Naive thymus-derived CD8-positive, alpha-beta T cell (primary cell): ENCODE measurements at regions not wholly inside any gene's neighbourhood (a gene's known extent, or its start where the extent isn't known, plus 50 kb on each side); places are given as distances from the start of the nearest gene placed in this dataset.

Experiments used
- ATAC-seq, 2 donors: fragments of 150-1000 bp; cut with Tn5 transposase in 1 of 2; sonication (Bioruptor Pico), chemical (Tn5 transposase) in 1 of 2; 1 replicate in 1 of 2; 2 replicates in 1 of 2; pipeline ENCODE4 v1.10.0; 2021; ENCODE audit warnings: mild to moderate bottlenecking in 2 of 2, moderate library complexity in 2 of 2
- POLR2A ChIA-PET: fragments of 350-600 bp; sonication (Branson Sonifier 250); formaldehyde crosslinking; loops from one replicate; lab custom pipeline; 2021; ENCODE audit warnings: antibody characterized with exemption; lab: Charles Lee
- DNase-seq, 10 donors: peaks; one replicate each; pipeline versions ENCODE4 v3.0.0 to v3.0.0-alpha.2; 2020 to 2022
- H3K27ac Mint-ChIP-seq, 10 donors: one replicate each; pipeline ENCODE4 v1.8.0; 2020 to 2022; ENCODE audit warnings: mild to moderate bottlenecking in 10 of 10, mixed read lengths in 10 of 10, moderate library complexity in 4 of 10, inconsistent platforms in 1 of 10
- H3K27me3 Mint-ChIP-seq, 5 donors: one replicate each; pipeline ENCODE4 v1.8.0; 2021 to 2022; ENCODE audit warnings: mixed read lengths in 5 of 5
- H3K36me3 Mint-ChIP-seq, 3 donors: one replicate each; pipeline ENCODE4 v1.8.0; 2020 to 2022; ENCODE audit warnings: mixed read lengths in 3 of 3, mild to moderate bottlenecking in 2 of 3, inconsistent platforms in 1 of 3
- H3K4me1 Mint-ChIP-seq, 4 donors: one replicate each; pipeline ENCODE4 v1.8.0; 2021 to 2022; ENCODE audit warnings: mixed read lengths in 4 of 4
- H3K4me3 Mint-ChIP-seq, 10 donors: one replicate each; pipeline ENCODE4 v1.8.0; 2020 to 2022; ENCODE audit warnings: mild to moderate bottlenecking in 10 of 10, mixed read lengths in 10 of 10, moderate library complexity in 6 of 10, inconsistent platforms in 1 of 10
- H3K9me3 Mint-ChIP-seq, 9 donors: one replicate each; pipeline ENCODE4 v1.8.0; 2020 to 2022; ENCODE audit warnings: mixed read lengths in 9 of 9, mild to moderate bottlenecking in 3 of 9, inconsistent platforms in 1 of 9, moderate library complexity in 1 of 9

DNA sequence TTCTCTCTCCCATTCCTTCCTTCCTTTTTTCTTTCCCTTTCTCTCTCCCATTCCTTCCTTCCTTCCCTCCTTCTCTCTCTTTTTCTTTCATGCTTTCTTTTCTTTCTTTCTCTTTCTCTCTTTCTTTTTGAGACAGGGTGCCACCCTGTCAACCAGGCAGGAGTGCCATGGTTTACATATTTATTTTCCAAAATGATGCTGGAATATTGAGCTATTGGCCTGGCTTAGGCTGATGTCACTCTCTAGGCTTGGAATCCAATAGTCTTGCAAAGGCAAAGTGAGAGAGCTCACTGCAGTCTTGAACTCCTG, 159.1 kb downstream of the BAMBI start:
- no peak for DNase-seq

DNA sequence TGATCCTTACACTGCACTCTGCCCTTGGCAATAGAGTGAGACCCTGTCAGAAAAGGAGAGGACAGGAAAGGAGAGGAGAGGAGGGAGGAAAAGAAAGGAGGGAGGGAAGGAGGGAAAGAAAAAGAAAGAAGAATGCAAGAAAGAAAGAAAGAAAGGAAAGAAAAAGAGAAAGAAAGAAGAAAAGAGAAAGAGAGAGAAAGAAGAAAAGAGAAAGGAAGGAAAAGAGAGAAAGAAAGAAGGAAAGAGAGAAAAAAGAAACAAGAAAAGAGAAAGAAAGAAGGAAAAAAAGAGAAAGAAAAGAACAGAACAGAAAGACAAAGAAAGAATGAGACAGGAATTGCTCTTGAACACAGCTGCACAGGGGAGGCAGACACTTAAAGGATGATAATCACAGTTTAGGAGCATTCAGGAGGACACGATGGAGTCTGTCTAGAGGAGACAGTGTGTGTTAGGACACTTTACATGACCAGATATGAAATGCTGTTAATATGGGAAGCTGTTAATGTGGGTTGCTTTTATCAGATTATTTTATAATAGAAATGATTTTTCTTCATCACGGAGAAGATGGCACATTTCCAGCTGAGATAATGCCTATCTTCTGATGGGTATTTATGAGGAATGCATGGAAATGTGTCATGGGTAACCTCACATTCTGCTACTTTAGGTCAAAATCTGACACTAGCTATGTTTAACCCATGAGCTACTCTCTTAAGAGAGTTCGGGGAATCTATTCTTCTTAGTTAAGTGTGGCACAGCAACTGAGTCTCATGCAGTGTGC, 160.5 kb downstream of the BAMBI start:
- POLR2A ChIA-PET = no interaction called here
- H3K4me3 Mint-ChIP-seq = no peak overlapping the region
- peak overlapping the region in 1 of 10 donors; percentile 43 for H3K27ac Mint-ChIP-seq
- no peaks in the 10 kb centered on the region for H3K4me1 Mint-ChIP-seq
- H3K27me3 Mint-ChIP-seq = peaks cover 7 to 24% (median 14%) of the 10 kb centered on the region in 5 donors
- DNase-seq = no peak
- no peak for ATAC-seq
- no peaks in the 10 kb centered on the region for H3K36me3 Mint-ChIP-seq
- H3K9me3 Mint-ChIP-seq = peaks cover 0 to 9% (median 0%) of the 10 kb centered on the region in 9 donors

More for the DNA sequence above, 159.1 kb downstream of the BAMBI start:
- no peaks in the 10 kb centered on the region for H3K36me3 Mint-ChIP-seq
- peaks cover 0 to 9% (median 0%) of the 10 kb centered on the region in 9 donors for H3K9me3 Mint-ChIP-seq
- no peak overlapping the region for H3K27ac Mint-ChIP-seq
- no peak overlapping the region for H3K4me3 Mint-ChIP-seq
- H3K4me1 Mint-ChIP-seq = no peaks in the 10 kb centered on the region
- ATAC-seq = no peak
- H3K27me3 Mint-ChIP-seq = peaks cover 4 to 24% (median 11%) of the 10 kb centered on the region in 5 donors
- POLR2A ChIA-PET = no interaction called here

DNA sequence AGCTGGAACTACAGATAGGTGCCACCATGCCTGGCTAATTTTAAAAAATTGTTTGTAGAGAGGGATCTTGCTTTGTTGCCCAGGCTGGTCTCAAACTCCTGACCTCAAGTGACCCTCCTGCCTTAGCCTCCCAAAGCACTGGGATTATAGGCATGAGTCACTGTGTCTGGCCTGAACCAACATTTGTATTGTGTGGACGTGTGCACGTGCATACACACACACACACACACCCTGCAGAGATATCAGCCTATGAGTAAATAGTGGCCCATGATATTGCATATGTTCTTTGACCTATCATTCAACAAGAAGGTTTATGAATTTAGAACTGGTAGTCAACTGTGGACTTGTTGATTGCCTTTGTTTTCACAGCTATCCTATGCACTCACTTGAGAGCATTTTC, 161.6 kb downstream of the BAMBI start:
- Mint-ChIP-seq H3K4me3 (no peak overlapping the region), H3K36me3 (no peaks in the 10 kb centered on the region), H3K4me1 (no peaks in the 10 kb centered on the region), H3K27ac (no peak overlapping the region), H3K27me3 (peaks cover 7 to 24% (median 16%) of the 10 kb centered on the region in 5 donors), H3K9me3 (peaks cover 0 to 9% (median 0%) of the 10 kb centered on the region in 9 donors)
- ATAC-seq (no peak), DNase-seq (no peak)
- POLR2A ChIA-PET = no interaction called here

DNA sequence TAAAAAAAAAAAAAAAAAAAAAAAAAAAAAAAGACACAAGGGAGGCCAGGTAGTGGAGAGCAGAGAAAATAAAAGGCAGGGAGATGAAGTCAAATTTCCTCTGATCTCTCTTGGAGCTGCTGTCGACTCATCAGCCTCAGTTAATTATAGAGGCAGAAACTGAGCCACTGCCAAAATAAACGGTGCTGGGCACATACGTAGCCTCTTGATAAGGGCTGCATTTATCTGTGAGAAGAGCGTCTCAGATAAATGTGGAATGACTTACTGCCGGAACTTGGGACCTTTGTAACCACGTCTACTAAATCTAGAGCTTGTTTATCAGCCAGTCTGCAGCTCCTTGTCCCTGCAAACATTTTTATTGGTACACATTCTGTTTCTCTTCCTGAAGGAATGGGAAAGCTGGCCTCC, 162.3 kb downstream of the BAMBI start:
- Mint-ChIP-seq H3K4me3 (no peak overlapping the region), H3K27me3 (peaks cover 7 to 24% (median 16%) of the 10 kb centered on the region in 5 donors), H3K4me1 (no peaks in the 10 kb centered on the region), H3K27ac (no peak overlapping the region), H3K9me3 (peaks cover 0 to 9% (median 0%) of the 10 kb centered on the region in 9 donors), H3K36me3 (no peaks in the 10 kb centered on the region)
- ATAC-seq = no peak
- no peak for DNase-seq
- POLR2A ChIA-PET = no interaction called here

DNA sequence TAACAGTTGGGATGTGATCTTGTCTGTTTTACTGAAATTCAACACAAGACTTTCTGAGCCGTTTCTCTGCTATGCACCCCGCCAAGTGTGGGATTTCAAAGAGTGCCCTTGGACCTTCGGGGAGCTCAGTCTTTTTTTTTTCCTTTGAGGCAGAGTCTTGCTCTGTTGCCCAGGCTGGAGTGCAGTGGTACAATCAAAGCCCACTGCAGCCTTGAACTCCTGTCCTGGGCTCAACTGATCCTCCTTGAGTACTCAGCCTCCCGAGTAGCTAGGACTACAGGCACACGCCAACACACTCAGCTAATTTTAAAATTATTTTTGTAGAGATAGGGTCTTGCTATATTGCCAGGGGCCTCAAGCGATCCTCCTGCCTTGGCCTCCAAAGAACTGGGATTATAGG, 162.9 kb downstream of the BAMBI start:
- no peaks in the 10 kb centered on the region for H3K36me3 Mint-ChIP-seq

DNA sequence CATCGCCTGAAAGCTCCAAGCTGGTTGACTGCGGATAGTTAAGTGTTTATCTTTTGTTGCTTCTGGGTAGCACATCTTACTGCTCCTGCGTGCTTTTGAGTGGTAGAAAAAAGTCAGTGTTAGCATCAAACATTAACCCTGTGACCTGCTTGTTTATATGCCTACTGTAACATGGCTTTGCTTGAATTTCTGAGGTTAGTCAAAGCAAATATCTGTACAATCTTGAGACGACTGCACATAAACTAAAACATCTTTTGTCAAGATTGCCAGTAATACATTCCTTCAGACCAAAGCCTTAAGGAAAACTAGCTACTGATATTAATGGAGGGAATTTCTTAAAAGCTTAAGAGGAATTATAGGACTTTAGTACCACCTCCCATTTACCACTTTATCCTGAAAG, 163.7 kb downstream of the BAMBI start:
- Mint-ChIP-seq H3K36me3 (no peaks in the 10 kb centered on the region), H3K9me3 (peaks cover 0 to 9% (median 0%) of the 10 kb centered on the region in 9 donors), H3K4me1 (no peaks in the 10 kb centered on the region), H3K4me3 (no peak overlapping the region), H3K27ac (no peak overlapping the region), H3K27me3 (peaks cover 6 to 16% (median 12%) of the 10 kb centered on the region in 5 donors)
- DNase-seq = no peak
- POLR2A ChIA-PET = no interaction called here
- ATAC-seq = no peak

More for the DNA sequence above, 162.9 kb downstream of the BAMBI start:
- Mint-ChIP-seq H3K27me3 (peaks cover 7 to 23% (median 16%) of the 10 kb centered on the region in 5 donors), H3K4me3 (no peak overlapping the region), H3K9me3 (peaks cover 0 to 9% (median 0%) of the 10 kb centered on the region in 9 donors), H3K27ac (no peak overlapping the region), H3K4me1 (no peaks in the 10 kb centered on the region)
- ATAC-seq (no peak), DNase-seq (no peak)
- POLR2A ChIA-PET = no interaction called here

DNA sequence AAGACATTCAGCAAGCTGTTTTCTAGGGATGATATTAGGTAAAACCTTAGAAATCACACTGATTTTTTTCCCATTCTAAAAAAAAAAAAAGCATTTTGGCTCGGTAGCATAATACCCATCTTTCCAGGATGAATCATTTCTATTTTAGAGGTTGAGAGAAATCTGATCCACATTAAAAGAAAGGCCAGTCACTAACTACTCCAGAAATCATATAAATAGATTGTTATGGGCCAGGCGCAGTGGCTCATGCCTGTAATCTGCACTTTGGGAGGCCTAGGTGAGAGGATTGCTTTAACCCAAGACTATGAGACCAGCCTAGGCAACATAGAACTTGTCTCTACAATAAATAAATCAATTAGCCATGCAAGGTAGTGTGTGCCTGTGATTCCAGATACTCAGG, 164.3 kb downstream of the BAMBI start:
- no peak overlapping the region for H3K27ac Mint-ChIP-seq
- H3K4me1 Mint-ChIP-seq = no peaks in the 10 kb centered on the region
- H3K36me3 Mint-ChIP-seq = peaks cover 0 to 6% (median 0%) of the 10 kb centered on the region in 3 donors
- H3K9me3 Mint-ChIP-seq = peaks cover 0 to 9% (median 2%) of the 10 kb centered on the region in 9 donors
- no peak for ATAC-seq
- H3K27me3 Mint-ChIP-seq = peaks cover 4 to 14% (median 8%) of the 10 kb centered on the region in 5 donors
- POLR2A ChIA-PET = no interaction called here
- H3K4me3 Mint-ChIP-seq = no peak overlapping the region
- DNase-seq = no peak

DNA sequence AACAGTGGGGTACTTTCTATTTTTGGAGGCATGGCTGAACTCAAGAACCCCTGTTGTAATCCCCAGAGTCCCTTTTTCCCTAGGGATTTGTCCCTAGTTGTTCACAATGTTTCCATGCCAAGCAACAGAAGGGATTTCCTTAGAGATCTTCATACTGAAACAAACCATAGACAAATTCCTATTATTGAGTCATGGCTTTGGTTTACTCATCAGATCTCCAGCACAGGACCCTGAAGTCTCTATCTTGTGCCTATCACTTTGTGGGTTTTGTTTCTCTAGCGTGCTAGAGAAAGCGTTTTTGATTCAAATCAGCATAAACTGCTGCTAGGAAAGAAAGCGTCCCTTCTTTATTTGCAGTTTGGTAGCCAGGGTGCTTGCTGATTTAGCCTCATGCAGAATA, 165.0 kb downstream of the BAMBI start:
- H3K4me1 Mint-ChIP-seq = no peaks in the 10 kb centered on the region
- DNase-seq (no peak), ATAC-seq (no peak)
- H3K27me3 Mint-ChIP-seq = peaks cover 1 to 12% (median 4%) of the 10 kb centered on the region in 5 donors
- H3K36me3 Mint-ChIP-seq = peaks cover 0 to 10% (median 0%) of the 10 kb centered on the region in 3 donors
- no peak overlapping the region for H3K4me3 Mint-ChIP-seq
- H3K9me3 Mint-ChIP-seq = peaks cover 0 to 12% (median 2%) of the 10 kb centered on the region in 9 donors
- H3K27ac Mint-ChIP-seq = no peak overlapping the region
- POLR2A ChIA-PET = no interaction called here

DNA sequence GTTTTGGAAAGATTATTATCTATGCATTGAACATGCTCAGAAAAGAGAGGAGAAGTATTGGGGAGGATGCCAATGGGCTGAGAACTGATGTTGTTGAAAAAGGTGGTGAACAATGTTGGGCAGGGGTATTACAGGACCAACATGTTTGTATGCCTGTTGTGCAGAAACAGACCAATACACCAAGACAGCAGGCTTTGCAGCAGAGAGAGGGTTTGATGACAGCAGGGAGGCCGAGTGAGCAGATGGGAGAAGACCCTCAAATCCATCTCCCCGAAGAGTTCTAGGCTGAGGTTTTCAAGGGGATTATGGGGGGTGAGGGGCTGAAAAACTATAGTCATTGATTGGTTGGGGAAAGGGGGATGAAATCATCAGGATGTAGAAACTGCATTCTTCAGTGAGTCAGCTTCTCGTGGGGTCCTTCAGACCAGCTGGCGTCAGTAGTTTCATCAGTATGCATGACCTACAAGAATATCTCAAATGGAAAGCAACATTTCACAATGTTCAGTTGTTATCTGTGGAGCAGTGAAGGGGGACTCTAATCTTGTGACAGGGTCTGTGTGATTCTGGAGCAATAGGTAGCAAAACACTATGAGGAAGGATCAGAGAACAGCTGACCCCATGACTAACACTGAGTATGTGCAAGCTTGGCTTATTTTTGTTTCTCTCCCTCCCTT, 167.8 kb downstream of the BAMBI start:
- Mint-ChIP-seq H3K9me3 (peaks cover 0 to 12% (median 0%) of the 10 kb centered on the region in 9 donors), H3K36me3 (peaks cover 0 to 10% (median 0%) of the 10 kb centered on the region in 3 donors), H3K27ac (no peak overlapping the region), H3K27me3 (peaks cover 0 to 20% (median 4%) of the 10 kb centered on the region in 5 donors), H3K4me3 (no peak overlapping the region), H3K4me1 (no peaks in the 10 kb centered on the region)
- POLR2A ChIA-PET = no interaction called here
- DNase-seq = no peak
- no peak for ATAC-seq

DNA sequence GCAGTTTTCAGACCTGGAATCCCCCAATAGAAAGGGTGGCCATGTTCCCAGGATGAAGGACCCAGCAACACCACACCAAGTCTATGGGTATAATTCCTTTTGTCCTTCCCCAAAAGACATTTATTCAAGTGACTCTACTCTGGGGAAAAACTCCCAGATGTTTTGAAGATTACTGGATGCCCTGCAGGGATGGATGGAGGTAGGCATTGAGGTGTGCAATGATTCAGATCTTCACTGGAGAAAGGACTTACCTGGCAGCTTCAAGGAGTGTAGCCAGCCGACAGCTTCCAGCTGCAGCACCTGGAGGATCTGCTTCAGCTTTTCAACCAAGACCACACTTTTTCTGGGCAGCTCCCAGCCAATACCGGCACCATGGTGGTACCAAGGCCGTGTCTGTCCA, 172.0 kb downstream of the BAMBI start:
- POLR2A ChIA-PET = no interaction called here
- DNase-seq = no peak
- Mint-ChIP-seq H3K4me3 (no peak overlapping the region), H3K4me1 (no peaks in the 10 kb centered on the region), H3K27ac (no peak overlapping the region), H3K36me3 (peaks cover 0 to 10% (median 0%) of the 10 kb centered on the region in 3 donors), H3K27me3 (peaks cover 7 to 29% (median 9%) of the 10 kb centered on the region in 5 donors), H3K9me3 (peaks cover 0 to 12% (median 0%) of the 10 kb centered on the region in 9 donors)
- ATAC-seq = no peak

DNA sequence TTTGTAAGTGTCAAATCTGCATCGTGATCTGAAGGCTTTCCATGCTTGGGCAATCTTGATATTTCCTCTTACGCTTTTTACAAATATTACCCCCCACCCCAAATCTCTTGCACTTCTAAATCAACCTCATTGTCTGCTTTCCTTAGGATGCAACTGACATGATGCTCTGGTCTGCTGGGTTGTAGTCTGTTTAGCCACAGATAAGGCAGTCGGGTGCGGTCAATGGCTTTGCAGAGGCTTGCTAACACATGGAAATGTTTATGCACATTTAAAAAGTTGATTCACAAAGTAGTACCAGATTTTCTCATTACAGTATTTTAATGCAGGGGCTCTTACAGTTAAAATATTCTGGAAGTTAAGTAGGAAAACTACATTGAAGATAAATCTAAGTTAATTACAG, 172.5 kb downstream of the BAMBI start:
- H3K9me3 Mint-ChIP-seq = peaks cover 0 to 12% (median 0%) of the 10 kb centered on the region in 9 donors

DNA sequence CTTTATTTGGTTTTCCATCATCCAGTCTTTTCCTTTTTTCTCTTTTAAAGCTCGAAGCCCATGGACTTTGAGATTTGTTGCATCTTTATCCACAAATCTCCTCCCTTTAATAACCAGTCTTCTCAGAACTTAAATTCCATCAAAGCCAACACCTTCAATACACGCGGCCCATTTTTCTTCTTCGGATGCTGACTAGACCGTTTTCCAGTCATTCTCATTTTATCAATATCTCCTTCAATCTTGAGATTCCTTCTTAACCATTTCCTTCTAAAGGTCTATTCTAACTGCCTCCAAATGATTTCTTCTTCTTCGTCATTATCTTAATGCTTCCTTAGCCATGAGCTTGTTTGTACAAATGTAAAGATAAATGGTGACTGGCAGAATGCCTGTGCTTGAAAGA, 173.5 kb downstream of the BAMBI start:
- ATAC-seq (no peak), DNase-seq (no peak)
- Mint-ChIP-seq H3K4me3 (no peak overlapping the region), H3K27me3 (peaks cover 8 to 35% (median 18%) of the 10 kb centered on the region in 5 donors), H3K36me3 (peaks cover 0 to 10% (median 0%) of the 10 kb centered on the region in 3 donors), H3K9me3 (peaks cover 0 to 12% (median 0%) of the 10 kb centered on the region in 9 donors), H3K27ac (no peak overlapping the region), H3K4me1 (no peaks in the 10 kb centered on the region)
- POLR2A ChIA-PET = no interaction called here

More for the DNA sequence above, 172.5 kb downstream of the BAMBI start:
- POLR2A ChIA-PET = no interaction called here
- DNase-seq (no peak), ATAC-seq (no peak)
- Mint-ChIP-seq H3K4me1 (no peaks in the 10 kb centered on the region), H3K36me3 (peaks cover 0 to 10% (median 0%) of the 10 kb centered on the region in 3 donors), H3K4me3 (no peak overlapping the region), H3K27ac (no peak overlapping the region), H3K27me3 (peaks cover 8 to 29% (median 10%) of the 10 kb centered on the region in 5 donors)

DNA sequence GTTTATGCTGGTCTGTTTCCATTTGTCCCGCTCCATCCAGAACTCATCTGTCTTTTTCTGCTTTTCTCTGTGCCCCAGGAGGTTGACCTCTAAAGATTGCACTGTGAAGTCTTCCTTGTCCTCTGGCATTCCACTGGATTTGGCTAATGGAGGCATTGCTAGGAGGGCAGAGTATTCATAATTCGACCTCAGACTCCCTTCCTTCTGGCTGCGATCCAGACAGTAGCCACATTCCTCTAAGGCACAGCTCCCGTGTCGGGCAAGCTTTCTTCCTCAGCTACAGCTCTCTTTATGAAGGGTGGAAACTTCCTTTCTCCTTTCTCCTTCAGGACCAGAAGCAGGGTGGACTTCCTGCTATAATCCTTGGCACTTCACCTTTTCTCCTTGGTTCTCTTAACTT, 175.9 kb downstream of the BAMBI start:
- peaks cover 0 to 2% (median 0%) of the 10 kb centered on the region in 4 donors for H3K4me1 Mint-ChIP-seq
- H3K27ac Mint-ChIP-seq = no peak overlapping the region
- H3K9me3 Mint-ChIP-seq = peaks cover 0 to 5% (median 0%) of the 10 kb centered on the region in 9 donors
- H3K27me3 Mint-ChIP-seq = peaks cover 8 to 28% (median 18%) of the 10 kb centered on the region in 5 donors
- H3K36me3 Mint-ChIP-seq = no peaks in the 10 kb centered on the region
- DNase-seq (no peak), ATAC-seq (no peak)
- POLR2A ChIA-PET = no interaction called here
- H3K4me3 Mint-ChIP-seq = no peak overlapping the region
